Ascending aorta (tissue), 2 donors: ENCODE measurements at regions not wholly inside any gene's neighbourhood (a gene's known extent, or its start where the extent isn't known, plus 50 kb on each side); places are given as distances from the start of the nearest gene placed in this dataset.

Experiments used
- DNase-seq, 2 donors: peaks; one replicate each; pipeline ENCODE4 v3.0.0-alpha.2; 2019; ENCODE audit warnings: low spot score in 2 of 2
- H3K27ac ChIP-seq, 2 donors: fragments of 200-600 bp; sonication (generic); one replicate each; pipeline ENCODE4 v1.5.1; 2016 to 2017; ENCODE audit warnings: mild to moderate bottlenecking in 1 of 2
- H3K27me3 ChIP-seq: fragments of 200-600 bp; sonication (generic); one replicate; pipeline ENCODE4 v1.5.1; 2017
- H3K36me3 ChIP-seq, 2 donors: fragments of 200-600 bp; sonication (generic); one replicate each; pipeline ENCODE4 v1.5.1; 2016
- H3K4me1 ChIP-seq, 2 donors: fragments of 200-600 bp; sonication (generic); one replicate each; pipeline ENCODE4 v1.5.1; 2016 to 2017; ENCODE audit warnings: mild to moderate bottlenecking in 1 of 2
- H3K4me3 ChIP-seq, 2 donors: fragments of 200-600 bp; sonication (generic); one replicate each; pipeline ENCODE4 v1.5.1; 2016 to 2017; ENCODE audit warnings: mild to moderate bottlenecking in 1 of 2
- H3K9me3 ChIP-seq, 2 donors: fragments of 200-600 bp; sonication (generic); one replicate each; pipeline ENCODE4 v1.5.1; 2016
- intact Hi-C: fragments of 100-400 bp; cut with DNase I; formaldehyde crosslinking; loops from one replicate; pipeline ENCODE4 v1.15.1; 2023
- TF ChIP-seq, protein P1 (sequence below), 3 experiments: fragments of 200-600 bp in 2 of 3; fragments of 450-650 bp in 1 of 3; sonication (generic) in 2 of 3; IDR thresholded peaks; one replicate each; pipeline ENCODE4 v1.5.1; 2016 to 2019; ENCODE audit warnings: antibody characterized with exemption in 3 of 3, mild to moderate bottlenecking in 1 of 3, moderate library complexity in 1 of 3

DNA sequence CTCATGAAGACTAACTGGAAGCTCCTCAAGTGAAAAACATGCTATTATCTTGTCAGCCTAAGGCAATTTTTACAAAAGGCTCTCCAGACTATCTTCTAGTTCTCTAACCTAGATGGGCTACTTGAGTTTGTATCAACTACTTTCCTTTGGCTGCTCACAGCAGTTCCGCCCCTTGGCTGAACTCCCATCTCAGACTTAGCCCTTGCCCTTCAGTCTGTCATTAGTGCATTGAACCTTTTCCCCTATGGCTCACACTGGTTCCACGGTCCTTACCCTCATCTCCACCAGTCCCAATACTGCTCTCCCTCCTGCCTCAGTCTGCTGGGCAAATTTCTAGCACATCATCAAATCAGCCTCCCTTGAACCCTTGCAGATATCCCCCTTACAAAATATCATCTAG, 362.3 kb downstream of the PPP1R2C start:
- no peak overlapping the region for H3K27ac ChIP-seq
- H3K4me3 ChIP-seq, result no peak overlapping the region
- TF ChIP-seq, protein P1, sequence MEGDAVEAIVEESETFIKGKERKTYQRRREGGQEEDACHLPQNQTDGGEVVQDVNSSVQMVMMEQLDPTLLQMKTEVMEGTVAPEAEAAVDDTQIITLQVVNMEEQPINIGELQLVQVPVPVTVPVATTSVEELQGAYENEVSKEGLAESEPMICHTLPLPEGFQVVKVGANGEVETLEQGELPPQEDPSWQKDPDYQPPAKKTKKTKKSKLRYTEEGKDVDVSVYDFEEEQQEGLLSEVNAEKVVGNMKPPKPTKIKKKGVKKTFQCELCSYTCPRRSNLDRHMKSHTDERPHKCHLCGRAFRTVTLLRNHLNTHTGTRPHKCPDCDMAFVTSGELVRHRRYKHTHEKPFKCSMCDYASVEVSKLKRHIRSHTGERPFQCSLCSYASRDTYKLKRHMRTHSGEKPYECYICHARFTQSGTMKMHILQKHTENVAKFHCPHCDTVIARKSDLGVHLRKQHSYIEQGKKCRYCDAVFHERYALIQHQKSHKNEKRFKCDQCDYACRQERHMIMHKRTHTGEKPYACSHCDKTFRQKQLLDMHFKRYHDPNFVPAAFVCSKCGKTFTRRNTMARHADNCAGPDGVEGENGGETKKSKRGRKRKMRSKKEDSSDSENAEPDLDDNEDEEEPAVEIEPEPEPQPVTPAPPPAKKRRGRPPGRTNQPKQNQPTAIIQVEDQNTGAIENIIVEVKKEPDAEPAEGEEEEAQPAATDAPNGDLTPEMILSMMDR (IDR thresholded peaks at IDR 0.05), result no peak
- H3K4me1 ChIP-seq, result no peaks in the 10 kb centered on the region
- no peaks in the 10 kb centered on the region for H3K27me3 ChIP-seq
- no peaks in the 10 kb centered on the region for H3K36me3 ChIP-seq
- intact Hi-C loops, result no loop called here
- peaks cover 0 to 9% of the 10 kb centered on the region in 2 donors for H3K9me3 ChIP-seq
- no peak for DNase-seq

DNA sequence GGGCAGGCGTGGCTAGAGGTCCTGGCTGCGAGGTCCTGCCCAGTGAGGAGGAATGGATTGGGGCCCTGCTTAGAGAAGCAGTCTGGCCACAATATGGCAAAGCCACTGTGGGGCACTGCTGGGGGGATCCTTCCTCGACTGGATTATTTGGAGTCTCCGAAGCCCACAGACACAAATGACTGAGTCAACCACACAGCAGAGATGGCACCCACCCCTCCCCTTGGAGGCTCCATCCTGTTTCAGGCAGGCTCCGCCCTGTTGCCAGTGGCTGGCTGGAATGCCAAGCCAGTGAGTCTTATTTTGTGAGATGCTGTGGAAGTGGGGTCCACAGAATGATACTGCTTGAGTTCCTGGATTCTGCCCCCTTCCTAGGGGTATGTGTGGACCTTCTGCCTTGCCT, 363.9 kb downstream of the PPP1R2C start:
- no peak for DNase-seq
- H3K4me3 ChIP-seq, result no peak overlapping the region
- H3K4me1 ChIP-seq, result no peaks in the 10 kb centered on the region
- no peaks in the 10 kb centered on the region for H3K36me3 ChIP-seq
- H3K27ac ChIP-seq, result no peak overlapping the region
- intact Hi-C loops, result no loop called here
- peaks cover 0 to 9% of the 10 kb centered on the region in 2 donors for H3K9me3 ChIP-seq
- TF ChIP-seq, protein P1 (IDR thresholded peaks at IDR 0.05), result no peak
- H3K27me3 ChIP-seq, result no peaks in the 10 kb centered on the region

DNA sequence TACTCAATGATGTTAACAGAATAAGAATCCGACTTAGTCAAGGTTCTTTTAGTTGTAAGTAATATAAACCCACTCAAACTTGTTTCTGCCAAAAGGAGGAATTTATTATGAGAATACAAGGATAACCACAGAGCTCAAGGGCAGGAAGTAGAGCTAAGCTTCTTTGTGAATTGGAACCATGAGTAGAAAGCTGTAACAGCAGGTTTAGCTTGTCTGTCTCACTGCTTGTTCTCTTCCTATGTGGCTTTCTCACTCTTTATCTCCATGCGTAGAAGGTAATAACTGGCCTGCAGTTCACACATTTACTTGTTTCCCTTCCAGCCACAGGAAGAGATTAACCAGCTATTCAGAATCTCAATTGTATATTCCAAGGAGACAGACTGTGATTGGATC, 378.3 kb downstream of the PPP1R2C start:
- Histone ChIP-seq H3K27ac (no peak overlapping the region), H3K4me1 (no peaks in the 10 kb centered on the region), H3K27me3 (no peaks in the 10 kb centered on the region), H3K9me3 (no peaks in the 10 kb centered on the region), H3K4me3 (no peak overlapping the region), H3K36me3 (no peaks in the 10 kb centered on the region)
- DNase-seq, result no peak
- intact Hi-C loops, result no loop called here
- TF ChIP-seq, protein P1 (IDR thresholded peaks at IDR 0.05), result no peak

DNA sequence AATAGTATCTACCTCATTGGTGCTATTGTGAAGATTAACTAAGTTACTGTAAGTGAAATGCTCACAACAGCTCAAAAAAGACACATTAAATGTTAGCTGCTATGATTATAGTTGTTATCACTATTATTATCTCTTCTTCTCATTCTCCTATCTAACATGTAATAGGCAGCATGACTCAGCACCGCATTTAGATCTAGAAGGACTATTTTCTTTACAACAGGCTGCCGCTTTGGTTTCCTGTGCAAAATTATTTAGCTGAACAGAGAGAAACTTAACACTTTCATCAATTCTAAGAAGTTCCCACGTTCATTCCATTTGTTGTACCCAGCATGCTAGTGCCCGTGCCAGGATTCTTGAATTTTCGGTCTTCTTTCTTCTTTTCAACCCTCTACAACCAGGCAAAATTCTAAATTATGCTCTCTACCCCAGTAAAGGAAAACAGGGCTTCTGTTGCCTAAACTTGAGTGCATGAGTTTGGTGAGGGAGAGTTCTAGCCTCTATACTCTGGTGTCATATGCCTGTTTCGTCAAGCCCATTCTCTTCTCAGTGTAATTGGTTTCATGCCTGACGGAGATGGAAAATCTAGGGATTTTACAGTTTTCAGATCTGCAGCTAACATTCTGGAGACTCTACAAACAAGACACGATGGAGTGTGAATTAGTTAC, 378.9 kb downstream of the PPP1R2C start:
- Histone ChIP-seq H3K27ac (no peak overlapping the region), H3K36me3 (no peaks in the 10 kb centered on the region), H3K4me3 (peak overlapping the region in 1 of 2 donors; percentile 25), H3K4me1 (no peaks in the 10 kb centered on the region), H3K9me3 (no peaks in the 10 kb centered on the region), H3K27me3 (no peaks in the 10 kb centered on the region)
- DNase-seq, result no peak
- TF ChIP-seq, protein P1 (IDR thresholded peaks at IDR 0.05), result no peak
- intact Hi-C loops, result no loop called here

DNA sequence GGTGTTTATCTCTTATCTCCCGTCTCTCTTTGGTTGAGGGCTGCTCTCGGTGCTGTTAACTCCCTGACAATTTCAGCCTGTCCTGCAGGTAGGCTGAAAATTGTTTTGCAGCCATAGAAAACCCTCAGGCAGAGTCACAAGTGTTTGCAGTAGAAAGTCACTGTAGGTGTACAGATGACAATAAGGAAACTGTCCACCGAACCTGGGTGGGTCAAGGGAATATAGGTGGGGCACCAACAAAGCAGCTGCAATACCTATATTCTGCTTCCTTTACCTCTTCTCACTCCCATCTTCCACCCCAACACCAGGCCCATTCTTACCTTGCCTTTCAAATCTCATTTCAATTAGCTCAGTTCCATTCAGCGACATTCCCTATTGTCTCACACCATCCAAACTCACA, 381.8 kb downstream of the PPP1R2C start:
- no peak overlapping the region for H3K27ac ChIP-seq
- H3K9me3 ChIP-seq, result no peaks in the 10 kb centered on the region
- no peaks in the 10 kb centered on the region for H3K27me3 ChIP-seq
- H3K4me3 ChIP-seq, result no peak overlapping the region
- H3K4me1 ChIP-seq, result no peaks in the 10 kb centered on the region
- DNase-seq, result no peak
- H3K36me3 ChIP-seq, result no peaks in the 10 kb centered on the region
- TF ChIP-seq, protein P1 (IDR thresholded peaks at IDR 0.05), result no peak
- intact Hi-C loops, result no loop called here

DNA sequence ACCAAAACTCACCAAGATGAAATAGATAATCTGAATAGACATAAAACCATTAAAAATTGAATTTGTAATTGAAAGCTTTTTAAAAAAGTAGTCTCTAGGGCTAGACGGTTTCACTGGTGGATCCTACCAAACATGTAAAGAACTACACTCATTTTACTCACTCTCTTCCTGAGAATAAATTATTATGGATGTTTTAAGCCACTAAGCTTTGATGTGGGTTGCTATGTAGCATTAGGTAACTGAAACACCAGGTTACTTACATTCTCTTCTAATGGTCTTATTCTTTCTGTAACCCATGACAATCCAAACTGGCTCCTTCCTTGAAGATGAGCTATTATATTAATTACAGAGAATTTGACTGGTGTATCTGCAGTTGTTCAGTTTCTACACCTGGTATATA, 385.1 kb downstream of the PPP1R2C start:
- Histone ChIP-seq H3K27ac (no peak overlapping the region), H3K4me1 (no peaks in the 10 kb centered on the region), H3K9me3 (no peaks in the 10 kb centered on the region), H3K36me3 (no peaks in the 10 kb centered on the region), H3K4me3 (no peak overlapping the region), H3K27me3 (no peaks in the 10 kb centered on the region)
- DNase-seq, result no peak
- intact Hi-C loops, result no loop called here
- TF ChIP-seq, protein P1 (IDR thresholded peaks at IDR 0.05), result no peak
